ENCODE measurements at regions not wholly inside any gene's neighbourhood (a gene's known extent, or its start where the extent isn't known, plus 50 kb on each side); places are given as distances from the start of the nearest gene placed in this dataset.

DNA sequence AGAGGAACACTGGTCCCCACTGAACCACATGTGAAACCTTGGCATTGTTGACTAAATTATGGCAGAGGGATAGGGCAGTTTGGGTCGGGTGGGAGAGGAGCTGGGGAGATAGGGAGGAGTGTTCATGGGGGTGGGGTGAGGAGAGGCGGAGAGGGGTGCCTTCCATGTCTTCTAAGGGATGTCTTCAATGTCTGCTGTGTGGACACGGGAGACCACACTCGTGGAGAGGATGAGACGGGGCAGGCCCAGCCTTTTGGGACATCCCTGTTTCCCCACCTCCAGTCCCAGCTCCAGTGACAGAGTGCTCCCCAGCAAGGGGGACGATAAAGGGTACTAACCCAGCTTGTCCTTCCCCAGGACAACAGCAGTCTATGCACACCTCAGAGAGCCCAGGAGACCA is 146.4 kb upstream of the MAMLD1 start:
- DNase-seq (ENCODE audit: low read depth, low spot score): no peak
- Mint-ChIP-seq H3K4me3 (no peak overlapping the region), H3K9me3 (peaks cover 7% of the 10 kb centered on the region), H3K27ac (ENCODE audit: unreplicated experiment) (no peak overlapping the region), H3K27me3 (ENCODE audit: low read depth) (peaks cover 2% of the 10 kb centered on the region), H3K4me1 (no peaks in the 10 kb centered on the region), H3K36me3 (ENCODE audit: low read depth) (no peaks in the 10 kb centered on the region)
- TF ChIP-seq CTCF (conservative IDR thresholded peaks at IDR 0.05): no peak

GRCh38 chrX:150217609-150218008 is 145.5 kb upstream of the MAMLD1 start:
- Mint-ChIP-seq H3K36me3 (ENCODE audit: low read depth) (no peaks in the 10 kb centered on the region), H3K27ac (ENCODE audit: unreplicated experiment) (no peak overlapping the region), H3K4me1 (no peaks in the 10 kb centered on the region), H3K27me3 (ENCODE audit: low read depth) (peaks cover 2% of the 10 kb centered on the region), H3K4me3 (no peak overlapping the region), H3K9me3 (peaks cover 5% of the 10 kb centered on the region)
- TF ChIP-seq CTCF (conservative IDR thresholded peaks at IDR 0.05): no peak
- DNase-seq (ENCODE audit: low read depth, low spot score): no peak

GRCh38 chrX:150219374-150220185 is 143.5 kb upstream of the MAMLD1 start:
- Mint-ChIP-seq H3K27me3 (ENCODE audit: low read depth) (peaks cover 2% of the 10 kb centered on the region), H3K27ac (ENCODE audit: unreplicated experiment) (no peak overlapping the region), H3K9me3 (peaks cover 5% of the 10 kb centered on the region), H3K36me3 (ENCODE audit: low read depth) (no peaks in the 10 kb centered on the region), H3K4me3 (no peak overlapping the region), H3K4me1 (no peaks in the 10 kb centered on the region)
- TF ChIP-seq CTCF (conservative IDR thresholded peaks at IDR 0.05): no peak
- no peak for DNase-seq (ENCODE audit: low read depth, low spot score)

GRCh38 chrX:150223176-150224015 is 139.7 kb upstream of the MAMLD1 start:
- H3K27me3 Mint-ChIP-seq (ENCODE audit: low read depth): peaks cover 2% of the 10 kb centered on the region
- H3K4me1 Mint-ChIP-seq: no peaks in the 10 kb centered on the region
- no peak overlapping the region for H3K27ac Mint-ChIP-seq (ENCODE audit: unreplicated experiment)
- H3K4me3 Mint-ChIP-seq: no peak overlapping the region
- no peak for DNase-seq (ENCODE audit: low read depth, low spot score)
- no peak for TF ChIP-seq CTCF (conservative IDR thresholded peaks at IDR 0.05)
- peaks cover 6% of the 10 kb centered on the region for H3K9me3 Mint-ChIP-seq
- H3K36me3 Mint-ChIP-seq (ENCODE audit: low read depth): no peaks in the 10 kb centered on the region

DNA sequence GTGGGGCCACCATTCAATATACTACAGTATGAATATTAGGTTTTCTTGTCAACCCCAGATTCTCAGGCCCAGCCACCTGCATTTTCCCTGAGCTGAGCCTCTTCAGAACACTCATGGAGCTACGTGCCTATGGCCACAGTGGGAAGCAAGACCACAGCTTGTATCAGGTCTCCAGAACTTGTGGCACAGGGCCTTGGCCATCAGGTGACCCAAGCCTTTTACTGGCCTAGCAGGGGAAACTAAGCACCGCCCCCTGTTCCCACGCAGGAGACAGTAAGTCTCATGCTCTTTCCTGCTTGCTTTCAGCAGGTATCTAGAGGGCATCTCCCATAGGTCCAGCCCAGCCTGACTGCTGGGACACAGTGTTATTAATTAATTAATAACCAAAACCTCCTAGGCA is 138.4 kb upstream of the MAMLD1 start:
- no peak for DNase-seq (ENCODE audit: low read depth, low spot score)
- Mint-ChIP-seq H3K27ac (ENCODE audit: unreplicated experiment) (no peak overlapping the region), H3K4me3 (no peak overlapping the region), H3K36me3 (ENCODE audit: low read depth) (no peaks in the 10 kb centered on the region), H3K9me3 (peaks cover 11% of the 10 kb centered on the region), H3K27me3 (ENCODE audit: low read depth) (peaks cover 2% of the 10 kb centered on the region), H3K4me1 (no peaks in the 10 kb centered on the region)
- no peak for TF ChIP-seq CTCF (conservative IDR thresholded peaks at IDR 0.05)
